Hematopoietic multipotent progenitor cell (in vitro differentiated cells): ENCODE measurements at regions not wholly inside any gene's neighbourhood (a gene's known extent, or its start where the extent isn't known, plus 50 kb on each side); places are given as distances from the start of the nearest gene placed in this dataset.
A peak's percentile ranks its signal among the peaks of the same experiment; 100 is the strongest.
"Not testable (repeated sequence)": the region's sequence is repeated elsewhere in the genome, so short reads cannot be mapped to it uniquely, and the experiment has no call there.

Experiments
- DNase-seq, 3 donors: peaks; one replicate each; pipeline ENCODE4 v3.0.0-alpha.2; 2011 to 2015; ENCODE audit warnings: low read depth in 2 of 3, low spot score in 2 of 3

GRCh38 chr6:15106958-15107643, 138.8 kb upstream of the JARID2 start:
- DNase-seq: no peak

- no peak for DNase-seq
Observed at GRCh38 chr6:15107644-15108382, 138.1 kb upstream of the JARID2 start.

- DNase-seq: no peak
Observed at GRCh38 chr6:15108383-15108715, 137.5 kb upstream of the JARID2 start.

GRCh38 chr6:15109338-15110090, 136.4 kb upstream of the JARID2 start:
- DNase-seq: no peak

DNA sequence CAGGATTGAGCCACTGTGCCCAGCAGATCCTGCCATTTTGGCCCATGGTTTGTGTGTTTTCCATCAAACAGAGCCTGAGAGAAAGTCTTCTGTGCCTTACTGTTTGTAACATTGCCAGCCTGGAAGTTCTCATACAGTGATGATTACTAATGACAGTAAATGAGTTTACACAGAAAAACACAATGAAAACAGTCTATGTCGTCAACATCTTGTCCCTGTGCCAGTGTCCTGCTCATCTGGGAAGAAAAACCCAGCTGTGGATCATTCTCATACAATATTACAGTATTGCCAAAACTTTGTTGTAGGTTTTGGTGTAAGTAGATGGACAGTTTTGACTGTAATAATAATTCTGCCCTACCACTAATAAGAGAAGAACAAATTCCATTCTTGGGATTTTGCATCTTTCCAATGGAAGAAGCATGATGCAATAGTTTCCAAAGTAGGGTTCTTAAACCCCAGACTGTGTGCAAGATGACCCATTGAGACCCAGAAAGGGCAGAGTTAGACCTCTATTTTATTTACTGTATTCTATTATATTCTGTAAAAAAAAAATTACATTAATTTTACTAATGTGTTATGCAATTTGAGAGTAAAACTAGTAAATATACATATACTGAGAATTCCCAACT, 135.0 kb upstream of the JARID2 start:
- no peak for DNase-seq

DNA sequence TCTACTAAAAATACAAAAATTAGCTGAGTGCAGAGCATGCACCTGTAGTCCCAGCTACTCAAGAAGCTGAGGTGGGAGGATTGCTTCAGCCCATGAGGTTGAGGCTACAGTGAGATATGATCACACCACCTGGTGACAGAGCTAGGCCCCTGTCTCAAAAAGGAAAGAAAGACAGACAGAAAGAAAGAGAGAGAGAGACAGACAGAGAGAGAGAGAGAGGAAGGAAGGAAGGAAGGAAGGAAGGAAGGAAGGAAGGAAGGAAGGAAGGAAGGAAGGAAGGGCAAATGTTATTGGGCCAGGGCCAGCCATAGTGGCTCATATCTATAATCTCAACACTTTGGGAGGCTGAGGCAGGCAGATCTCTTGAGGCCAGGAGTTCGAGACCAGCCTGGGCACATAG, 134.3 kb upstream of the JARID2 start:
- not testable (repeated sequence) for DNase-seq

DNA sequence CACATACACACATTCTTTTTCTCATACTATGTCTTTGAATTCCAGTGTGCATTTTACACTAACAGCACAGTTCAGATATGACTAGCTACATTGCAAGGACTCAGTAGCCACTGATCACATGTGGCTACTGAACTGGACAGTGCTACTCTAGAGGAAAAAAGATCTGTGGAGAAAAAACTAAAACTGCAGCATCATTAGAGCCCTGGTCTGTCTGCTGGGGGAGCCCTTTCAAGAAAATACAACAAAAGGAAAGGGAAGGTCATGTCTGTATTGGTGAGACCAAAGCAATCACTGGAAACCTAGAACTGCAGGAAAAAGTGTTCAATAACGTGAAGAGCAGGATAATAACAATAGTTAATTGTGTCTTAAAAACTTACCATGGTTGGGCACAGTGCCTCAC, 132.3 kb upstream of the JARID2 start:
- DNase-seq: no peak

- DNase-seq: no peak
Observed at GRCh38 chr6:15114061-15114460, 131.8 kb upstream of the JARID2 start.

GRCh38 chr6:15116889-15117288, 129.0 kb upstream of the JARID2 start:
- DNase-seq: no peak

- no peak for DNase-seq
Observed at GRCh38 chr6:15121443-15121842, 124.4 kb upstream of the JARID2 start.

- no peak for DNase-seq
Observed at GRCh38 chr6:15121977-15122550, 123.8 kb upstream of the JARID2 start.

DNA sequence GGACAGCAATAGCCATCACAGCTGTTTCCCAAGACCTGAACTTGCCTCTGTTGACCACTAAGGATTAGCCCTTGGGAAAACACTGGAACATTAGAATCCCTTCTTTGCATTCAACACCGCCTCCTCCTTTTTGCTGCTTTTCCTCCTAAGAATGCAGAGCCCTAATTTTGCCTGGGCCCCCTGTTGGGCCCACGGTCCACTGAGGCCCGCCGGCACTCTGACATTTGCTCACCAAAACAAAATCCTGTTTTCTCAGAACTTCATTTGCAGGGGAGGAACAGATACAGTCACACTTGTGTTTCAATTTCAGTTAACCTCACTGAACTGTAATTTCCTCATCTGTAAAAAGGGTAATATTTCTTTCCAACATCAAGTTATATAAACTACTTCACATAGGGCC, 116.0 kb upstream of the JARID2 start:
- DNase-seq: peak in 1 of 3 donors; percentile 21

DNA sequence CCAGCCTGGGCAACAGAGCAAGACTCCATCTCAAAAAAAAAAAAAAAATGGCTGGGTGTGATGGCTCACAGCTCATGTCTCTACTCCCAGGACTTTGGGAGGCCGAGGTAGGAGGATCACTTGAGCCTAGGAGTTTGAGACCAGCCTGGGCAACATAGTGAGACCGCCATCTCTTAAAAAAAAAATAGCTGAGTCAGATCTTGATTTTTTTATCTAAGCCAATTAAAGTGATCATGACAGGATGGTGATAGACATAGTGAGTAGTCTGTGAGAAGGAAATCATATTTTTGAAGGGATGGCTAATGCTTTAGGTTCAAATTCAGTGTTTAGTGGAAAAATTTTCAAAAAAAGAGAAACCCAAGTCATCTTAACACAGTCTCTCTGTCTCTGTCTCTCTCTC, 114.6 kb upstream of the JARID2 start:
- DNase-seq: no peak

DNA sequence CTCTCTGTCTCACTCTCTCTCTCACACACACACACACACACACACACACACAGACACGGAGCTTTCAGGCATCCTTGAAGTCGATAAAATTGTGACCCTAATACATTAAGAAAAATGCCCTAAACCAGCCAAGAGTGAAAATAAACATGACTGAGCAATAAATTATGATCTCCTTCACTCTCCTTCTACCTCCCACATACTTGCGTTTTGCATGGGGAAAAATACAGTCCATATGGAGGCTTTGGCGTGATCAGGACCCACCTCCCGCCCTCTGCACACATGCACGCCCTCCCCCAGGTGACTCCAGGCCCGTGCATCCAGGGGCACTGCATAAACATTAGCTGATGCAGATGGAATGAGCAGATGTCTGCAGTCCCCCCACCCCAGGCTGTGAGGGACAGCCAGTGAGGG, 114.2 kb upstream of the JARID2 start:
- DNase-seq: no peak

DNA sequence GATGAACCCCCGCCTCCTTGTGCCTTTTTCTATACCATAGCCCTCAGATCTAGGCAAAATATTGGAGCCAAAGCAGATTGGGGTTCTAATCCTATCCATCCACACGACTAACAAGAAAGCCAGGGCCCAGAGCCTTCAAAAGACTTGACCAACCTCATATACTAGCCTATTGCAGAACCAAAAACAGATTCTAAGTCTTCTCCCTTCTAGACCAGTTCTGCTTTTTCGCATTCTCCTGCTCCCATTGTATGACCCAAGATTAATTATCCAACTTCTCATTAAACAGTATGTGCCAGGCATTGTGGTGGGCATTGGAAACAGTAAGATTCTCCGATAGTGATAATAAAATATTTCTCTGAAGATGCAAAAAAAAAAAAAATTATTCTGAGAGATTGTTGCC, 113.7 kb upstream of the JARID2 start:
- no peak for DNase-seq

DNA sequence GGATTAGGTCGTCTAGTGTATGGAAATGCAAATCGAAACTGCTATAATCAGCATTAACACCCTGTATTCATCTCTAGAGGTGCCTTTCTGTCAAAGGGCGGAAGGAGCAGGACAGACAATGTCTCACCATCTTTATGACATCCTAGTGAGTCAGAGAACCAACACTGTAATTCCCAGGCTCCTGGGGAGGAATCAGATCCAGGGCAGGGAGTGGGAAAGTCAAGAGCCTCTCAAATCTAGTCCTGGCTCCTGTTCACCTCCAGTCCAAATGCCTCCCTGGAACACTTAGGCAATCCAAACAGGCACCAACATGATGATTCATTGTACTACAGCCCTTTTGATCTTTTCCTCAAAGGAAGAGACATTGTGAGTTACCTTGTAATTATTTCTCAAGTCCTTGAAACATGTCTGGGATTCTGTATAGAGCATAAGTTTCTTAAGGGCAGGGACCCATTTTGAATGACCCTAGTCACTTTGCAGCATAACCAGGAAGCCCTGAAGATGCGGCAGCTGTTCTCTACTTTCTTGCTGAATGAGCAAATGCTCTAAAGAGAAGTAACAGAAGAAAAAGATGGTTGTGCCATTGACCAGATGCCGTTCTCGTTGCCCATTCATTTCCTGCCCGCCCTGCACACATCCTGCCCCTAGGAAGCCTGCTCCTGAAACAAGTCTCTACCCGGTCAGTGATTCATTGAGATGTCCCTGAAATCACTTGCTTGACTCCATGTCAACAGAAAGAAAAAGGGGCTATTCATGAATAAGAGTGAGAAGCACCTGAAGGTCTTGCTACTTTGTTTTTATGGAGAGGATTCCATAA, 112.8 kb upstream of the JARID2 start:
- peak in 2 of 3 donors; percentile 11 to 20 for DNase-seq

GRCh38 chr6:15137086-15137485, 108.8 kb upstream of the JARID2 start:
- DNase-seq: no peak

GRCh38 chr6:15143086-15143485, 102.8 kb upstream of the JARID2 start:
- no peak for DNase-seq

DNA sequence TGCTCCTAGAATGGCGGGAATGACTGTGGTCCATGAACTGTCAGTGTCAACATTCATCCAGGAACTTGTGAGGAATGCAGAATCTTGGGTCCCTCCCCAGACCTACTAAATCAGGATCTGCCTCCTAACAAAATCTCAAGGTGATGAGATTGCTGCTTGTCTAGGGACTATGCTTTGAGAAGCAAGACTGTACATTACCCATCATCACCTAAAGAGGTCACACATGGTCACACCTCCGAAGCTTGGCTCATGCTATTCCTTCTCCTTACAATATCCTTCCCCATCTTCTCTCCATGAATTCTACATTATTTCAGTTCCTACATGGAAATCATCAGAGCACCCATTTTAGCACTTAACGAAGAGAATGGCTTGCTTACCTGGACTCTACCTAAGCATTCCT, 102.3 kb upstream of the JARID2 start:
- DNase-seq: no peak

DNA sequence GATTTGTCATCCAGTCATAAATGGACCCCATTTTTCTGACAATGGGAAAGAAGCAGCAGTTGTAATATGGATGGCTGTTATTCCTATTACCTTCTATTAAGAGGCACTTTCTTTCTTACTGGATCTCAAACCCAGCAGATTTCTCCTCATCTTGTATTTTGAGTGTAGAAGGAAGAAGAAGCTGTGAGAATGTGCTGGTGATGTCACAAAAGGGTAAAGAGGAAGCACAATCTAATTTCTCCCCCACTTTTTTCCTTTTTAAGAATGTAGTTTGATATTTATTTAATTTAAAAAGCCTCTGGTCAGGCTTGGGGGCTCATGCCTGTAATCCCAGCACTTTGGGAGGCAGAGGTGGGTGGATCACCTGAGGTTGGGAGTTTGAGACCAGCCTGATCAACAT, 100.0 kb upstream of the JARID2 start:
- DNase-seq: no peak
